Hematopoietic multipotent progenitor cell (in vitro differentiated cells): ENCODE measurements at regions not wholly inside any gene's neighbourhood (a gene's known extent, or its start where the extent isn't known, plus 50 kb on each side); places are given as distances from the start of the nearest gene placed in this dataset.
A peak's percentile ranks its signal among the peaks of the same experiment; 100 is the strongest.
"Not testable (repeated sequence)": the region's sequence is repeated elsewhere in the genome, so short reads cannot be mapped to it uniquely, and the experiment has no call there.

Experiments used
- DNase-seq, 3 donors: peaks; one replicate each; pipeline ENCODE4 v3.0.0-alpha.2; 2011 to 2015; ENCODE audit warnings: low read depth in 2 of 3, low spot score in 2 of 3

DNA sequence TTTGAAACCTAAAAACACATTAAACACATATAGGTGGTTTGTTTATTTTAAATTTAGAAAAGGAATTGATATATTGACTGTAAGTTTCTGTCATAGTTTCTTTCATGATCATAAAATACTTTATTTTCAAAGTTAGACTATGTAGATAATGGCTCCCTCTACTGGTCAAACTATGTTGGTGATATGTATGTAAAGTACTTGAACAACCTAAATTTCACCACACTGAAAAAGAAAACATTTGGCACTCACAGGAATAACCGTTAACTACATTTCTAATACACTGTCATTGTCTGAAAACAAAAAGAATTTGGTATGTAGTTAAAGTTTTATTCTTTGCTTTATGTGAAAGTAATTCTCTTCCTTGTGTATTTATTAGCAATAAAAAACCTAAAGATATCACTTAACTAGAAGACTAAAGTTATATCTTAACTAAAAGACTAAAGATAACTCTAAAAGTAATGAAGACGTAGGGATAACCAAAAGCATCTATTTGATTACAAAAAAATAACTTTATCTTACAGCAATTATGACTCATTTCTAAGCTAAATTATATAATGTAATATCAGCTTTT lies 427.5 kb downstream of the VGLL3 start:
- DNase-seq: peak in 2 of 3 donors; percentile 6 to 45

DNA sequence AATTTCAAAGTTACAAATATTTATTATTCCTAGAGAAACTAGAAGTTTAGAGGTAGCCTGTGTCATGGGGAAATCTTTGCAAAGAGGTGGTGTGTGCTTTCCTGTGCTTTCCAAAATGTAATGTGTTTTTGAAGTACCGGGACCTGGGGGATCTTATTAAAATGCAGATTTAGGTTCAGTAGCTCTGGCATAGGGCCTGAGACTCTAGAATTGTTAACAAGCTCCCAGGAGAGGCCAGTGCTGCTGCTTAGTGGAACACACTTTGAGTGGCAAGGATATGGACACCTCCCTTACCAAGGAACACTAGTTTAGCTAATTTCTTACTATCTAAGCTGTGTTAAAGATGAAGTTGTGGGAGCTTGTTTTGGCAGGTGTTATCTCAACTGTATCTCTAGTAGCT lies 428.9 kb downstream of the VGLL3 start:
- DNase-seq: no peak

DNA sequence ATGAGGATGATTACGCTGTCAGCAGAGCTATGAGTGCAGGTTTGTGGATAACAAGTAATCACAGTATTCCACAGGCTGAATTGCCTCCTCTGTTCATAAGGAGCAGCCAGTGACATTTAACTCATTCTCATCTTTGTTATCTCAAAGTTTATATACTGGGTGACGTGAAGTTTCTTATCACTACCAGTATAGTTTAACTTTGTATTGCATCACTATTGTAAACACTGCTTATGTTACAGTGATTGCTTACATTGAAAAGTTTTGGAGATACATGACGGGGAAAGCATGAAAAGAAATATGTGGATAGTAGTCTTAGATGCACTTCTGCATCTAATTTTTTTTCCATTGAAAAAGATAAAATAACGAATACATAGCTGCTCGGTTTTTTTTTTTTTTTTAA lies 429.7 kb downstream of the VGLL3 start:
- no peak for DNase-seq

DNA sequence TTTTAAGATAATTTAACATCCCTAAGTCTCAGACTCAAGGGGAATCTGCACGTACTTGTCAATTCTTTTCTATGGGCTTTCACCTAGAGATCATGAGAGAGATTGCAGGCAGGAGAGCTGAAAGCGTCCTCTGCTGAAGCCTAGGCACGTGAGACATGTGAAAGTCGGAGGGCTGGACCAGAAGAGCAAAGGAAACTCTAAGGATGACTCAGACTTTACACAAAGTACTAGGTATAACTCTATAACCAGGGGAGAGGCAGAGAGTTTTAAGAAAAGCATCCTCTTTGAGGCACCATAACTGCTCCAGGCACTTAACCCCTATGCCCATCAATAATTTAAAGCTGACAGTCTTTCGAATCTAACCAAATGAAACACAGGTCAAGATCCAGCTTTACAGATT lies 436.6 kb downstream of the VGLL3 start:
- no peak for DNase-seq

DNA sequence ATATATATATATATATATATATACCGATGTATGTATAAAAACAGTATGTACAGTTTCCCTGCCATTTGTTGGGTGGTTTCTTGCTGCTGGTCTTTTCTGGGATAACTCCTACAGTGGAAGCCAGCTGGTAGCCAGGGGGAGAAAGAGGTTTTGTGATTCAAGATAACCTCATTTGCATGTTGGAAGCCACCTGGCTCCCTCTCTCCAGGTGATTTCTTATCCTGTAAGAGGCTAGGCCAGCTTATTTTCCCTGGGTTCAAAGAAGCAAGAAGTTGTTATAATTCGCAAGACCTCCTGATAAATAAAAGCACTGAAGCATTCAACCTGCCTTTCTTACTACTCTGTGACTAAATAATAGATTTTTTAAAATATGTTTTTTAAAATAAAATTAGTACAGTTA lies 443.3 kb downstream of the VGLL3 start:
- no peak for DNase-seq

DNA sequence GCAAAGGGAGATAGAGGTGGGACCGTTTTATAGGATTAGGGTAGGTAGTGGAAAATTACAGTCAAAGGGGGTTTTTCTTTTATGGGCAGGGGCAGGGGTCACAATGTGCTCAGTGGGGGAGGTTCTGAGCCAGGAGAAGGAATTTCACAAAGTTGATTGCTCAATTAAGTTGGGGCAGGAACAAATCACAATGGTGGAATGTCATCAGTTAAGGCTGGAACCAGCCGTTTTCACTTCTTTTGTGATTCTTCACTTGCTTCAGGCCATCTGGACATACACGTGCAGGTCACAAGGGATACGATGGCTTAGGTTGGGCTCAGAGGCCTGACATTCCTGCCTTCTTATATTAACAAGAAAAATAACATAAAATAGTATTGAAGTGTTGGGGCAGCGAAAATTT lies 453.8 kb downstream of the VGLL3 start:
- no peak for DNase-seq

DNA sequence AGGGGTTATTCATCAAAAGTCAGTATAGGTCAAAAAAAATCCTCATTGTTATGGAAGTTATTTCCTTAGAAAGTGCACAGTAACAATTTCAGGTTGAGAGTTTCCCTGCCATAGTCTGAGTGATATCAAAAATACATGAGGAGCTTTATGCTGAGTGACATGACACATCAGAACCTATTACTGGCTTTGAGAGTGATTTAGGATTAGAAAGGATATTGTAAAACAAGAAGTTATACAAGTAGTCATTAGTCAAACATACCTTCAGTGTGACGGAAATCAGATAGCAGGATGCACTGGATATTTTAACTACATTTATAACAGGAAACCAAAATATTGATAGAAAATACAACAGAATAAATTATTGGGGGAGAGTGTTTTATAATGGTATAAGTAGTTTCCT lies 471.1 kb downstream of the VGLL3 start:
- no peak for DNase-seq

DNA sequence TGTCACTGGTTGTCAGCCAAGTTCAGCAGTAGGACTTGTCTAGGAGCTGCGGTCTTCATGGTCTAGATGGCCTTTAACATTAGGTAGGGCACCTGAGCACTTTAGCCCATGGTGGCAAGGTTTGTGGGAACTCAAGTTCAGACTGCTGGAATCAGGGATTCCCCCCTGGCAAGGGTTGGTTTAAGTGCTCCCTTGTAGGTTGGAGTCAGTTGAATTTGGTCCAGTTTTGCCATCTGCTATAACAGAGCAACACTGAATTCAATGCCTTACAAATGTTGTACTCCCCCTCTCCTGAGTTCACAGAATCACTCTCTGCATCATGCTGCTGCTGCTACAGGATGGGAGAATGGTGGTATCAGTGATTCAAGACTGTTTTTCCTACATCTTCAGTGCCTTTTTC lies 509.3 kb downstream of the VGLL3 start:
- no peak for DNase-seq

DNA sequence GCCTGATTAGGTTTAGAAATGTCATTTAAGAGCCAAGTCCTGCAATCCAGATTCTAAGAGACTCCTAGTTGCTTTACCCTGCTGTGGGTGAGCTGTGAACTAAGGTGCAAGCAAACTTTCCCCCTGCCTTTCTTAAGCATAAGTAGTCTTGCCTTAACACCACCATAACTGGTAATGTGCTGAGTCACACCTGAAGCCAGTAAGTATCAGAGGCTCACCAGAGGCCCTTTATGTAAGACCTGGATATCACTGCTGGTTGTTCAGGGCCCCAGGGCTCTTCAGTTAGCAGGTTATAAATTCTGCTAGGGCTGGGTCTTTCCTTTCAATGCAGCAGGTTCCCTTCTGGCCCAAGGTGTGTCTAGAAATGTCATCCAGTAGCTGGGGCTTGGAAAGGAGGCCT lies 509.9 kb downstream of the VGLL3 start:
- no peak for DNase-seq

DNA sequence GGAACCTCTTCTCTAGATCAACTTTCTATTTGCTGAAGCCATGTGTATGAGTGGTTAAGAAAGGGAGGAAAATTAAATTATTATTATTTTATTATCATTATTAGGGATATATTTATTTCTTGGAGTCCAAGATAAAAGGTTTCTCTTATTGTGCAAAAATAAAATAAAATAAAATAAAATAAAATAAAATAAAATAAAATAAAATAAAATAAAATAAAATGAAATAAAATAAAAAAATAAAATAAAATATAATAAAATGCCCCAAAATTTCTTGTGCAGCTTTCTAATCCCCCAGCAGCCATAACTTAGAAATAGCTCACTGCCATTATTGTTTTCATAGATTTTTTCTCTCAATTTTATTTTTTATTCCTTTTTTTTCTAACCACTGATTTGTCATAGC lies 526.8 kb downstream of the VGLL3 start:
- no peak for DNase-seq

DNA sequence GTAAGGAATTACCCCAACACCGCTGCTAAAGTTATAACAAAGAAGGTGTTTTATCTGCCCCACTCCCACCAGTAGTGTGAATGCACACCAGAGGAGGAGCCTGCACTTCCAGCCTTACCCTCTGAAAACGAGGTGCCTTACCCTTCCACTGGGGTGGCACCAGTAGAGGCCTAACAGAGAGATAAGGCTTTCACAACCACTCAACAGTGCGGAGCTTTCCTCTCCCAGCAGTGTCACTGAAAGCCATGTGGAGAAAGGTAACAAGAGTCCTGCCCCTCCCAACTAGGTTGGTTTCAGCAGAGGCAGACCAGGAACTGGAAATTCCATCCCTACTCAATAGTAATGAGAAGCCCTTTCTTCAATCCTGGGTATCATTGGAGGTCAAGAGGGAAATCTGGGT lies 539.2 kb downstream of the VGLL3 start:
- no peak for DNase-seq

DNA sequence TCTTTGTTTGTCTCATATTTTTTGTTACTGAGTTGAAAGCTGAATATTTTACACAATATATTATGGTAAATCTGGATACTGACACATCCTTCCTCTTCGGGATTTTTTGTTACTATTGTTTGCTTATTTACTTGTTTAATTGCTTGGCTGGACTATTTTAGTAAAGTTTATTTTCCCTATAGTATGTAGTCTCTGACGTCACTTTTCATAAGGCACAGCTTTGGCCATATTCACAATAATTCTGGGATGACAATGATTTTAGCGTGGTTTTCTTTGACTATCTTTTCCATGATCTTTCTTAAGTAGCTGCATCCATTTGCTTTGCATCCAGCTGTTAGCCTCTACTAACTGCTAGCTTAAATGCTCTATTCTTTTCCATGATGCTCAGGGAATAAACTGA lies 552.4 kb downstream of the VGLL3 start:
- no peak for DNase-seq

DNA sequence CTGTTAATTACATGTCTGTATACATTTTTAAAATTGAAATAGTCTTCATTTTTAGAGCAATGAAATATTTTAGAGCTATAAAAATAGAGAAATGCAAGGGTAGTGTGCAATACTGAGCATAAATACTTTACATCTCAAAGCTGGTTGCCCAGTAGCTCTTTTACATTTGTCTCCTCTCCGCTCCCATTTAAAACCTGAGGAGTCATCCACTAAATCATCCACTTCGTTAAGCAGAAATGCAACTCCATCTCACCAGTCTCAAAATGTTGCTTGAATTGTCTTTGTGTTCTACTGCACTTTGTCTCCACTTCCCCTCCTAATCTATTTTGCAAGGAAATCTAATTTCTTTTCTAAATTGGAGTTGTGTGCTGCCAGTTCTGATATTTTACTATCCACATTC lies 563.6 kb downstream of the VGLL3 start:
- no peak for DNase-seq

DNA sequence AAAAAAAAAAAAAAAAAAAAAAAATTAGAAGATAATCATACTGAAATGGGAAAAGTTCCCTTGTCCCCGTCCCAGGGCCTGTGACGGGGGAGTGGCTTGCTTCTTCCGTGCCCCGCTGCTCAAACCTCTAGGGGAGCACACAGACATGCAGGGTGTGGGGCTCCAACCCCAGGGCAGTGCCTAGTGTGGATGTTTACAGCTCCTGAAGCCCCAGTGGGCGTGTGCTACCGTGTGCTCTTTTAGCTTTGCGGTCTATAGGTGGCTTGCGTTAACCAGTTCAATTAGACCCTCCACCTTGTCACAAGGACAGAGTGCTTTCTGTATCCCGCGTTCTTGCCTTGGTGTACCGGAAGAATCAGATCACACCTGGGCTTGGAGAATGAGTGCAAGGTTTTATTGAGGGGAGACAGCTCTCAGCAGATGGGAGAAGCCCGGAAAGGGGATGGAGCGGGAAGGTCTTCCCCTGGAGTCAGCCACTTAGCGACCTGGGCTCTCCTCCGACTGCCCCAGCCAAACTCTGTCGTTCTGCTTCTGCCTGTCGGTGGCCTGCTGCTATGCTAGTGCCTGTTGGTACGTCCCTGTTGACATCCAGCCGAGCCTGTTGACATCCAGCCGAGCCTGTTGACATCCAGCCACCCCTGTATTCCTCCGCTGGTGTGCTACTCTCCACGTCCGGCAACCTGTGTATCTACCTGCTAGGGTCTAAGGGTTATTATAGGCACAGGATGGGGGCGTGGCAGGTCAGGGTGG lies 569.8 kb downstream of the VGLL3 start:
- no peak for DNase-seq

DNA sequence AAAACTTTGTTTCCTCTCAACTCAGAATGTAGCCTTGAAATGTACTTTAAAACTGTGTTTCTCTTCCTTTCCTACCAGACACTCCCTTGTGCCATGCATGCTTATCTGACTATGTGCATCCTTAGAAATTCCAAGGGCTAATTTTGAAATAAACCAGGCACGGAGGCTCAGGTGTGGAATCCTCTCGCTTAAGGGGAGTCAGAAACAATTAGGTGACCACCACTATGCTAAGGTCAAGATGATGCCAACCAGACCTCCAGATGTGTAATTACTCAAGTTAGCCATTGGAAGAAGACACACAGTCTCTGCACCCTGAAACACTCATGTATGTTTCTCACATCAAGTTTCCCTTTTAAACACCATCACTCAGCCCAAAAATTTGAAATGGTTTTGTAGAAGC lies 572.1 kb downstream of the VGLL3 start:
- DNase-seq: no peak

DNA sequence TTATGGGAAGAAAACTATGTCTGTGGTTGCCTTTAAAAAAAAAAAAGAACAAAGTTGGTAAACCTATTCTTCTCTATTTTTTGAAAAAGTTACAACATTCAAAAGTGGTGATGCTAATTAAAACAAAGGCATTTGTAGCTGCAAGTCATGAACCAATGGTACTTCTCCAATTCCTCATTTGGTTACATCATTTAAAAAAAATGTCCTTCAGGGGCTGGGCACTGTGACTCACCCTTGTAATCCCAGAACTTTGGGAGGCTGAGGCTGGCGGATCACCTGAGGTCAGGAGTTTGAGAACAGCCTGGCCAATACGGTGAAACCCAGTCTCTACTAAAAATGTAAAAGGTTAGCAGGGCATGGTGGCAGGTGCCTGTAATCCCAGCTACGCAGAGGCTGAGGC lies 574.6 kb downstream of the VGLL3 start:
- no peak for DNase-seq

DNA sequence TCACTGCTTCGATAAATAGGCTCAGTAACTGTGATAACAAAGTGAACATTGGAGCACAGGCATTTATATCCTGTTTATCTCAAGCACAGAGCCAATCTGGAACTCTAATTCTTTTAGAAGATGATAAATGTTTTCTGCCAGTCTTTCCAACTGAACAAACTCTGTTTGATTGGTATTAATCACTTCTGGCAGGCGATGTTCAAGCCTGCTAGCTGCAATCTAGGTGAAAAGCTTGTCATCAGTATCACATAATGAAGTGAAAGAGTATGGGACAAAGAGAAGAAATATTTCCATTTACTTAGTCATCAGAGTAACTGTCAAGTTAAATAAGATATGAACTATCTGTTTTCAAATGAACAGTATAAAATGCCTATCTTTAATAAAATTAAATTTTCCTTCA lies 577.3 kb downstream of the VGLL3 start:
- no peak for DNase-seq

DNA sequence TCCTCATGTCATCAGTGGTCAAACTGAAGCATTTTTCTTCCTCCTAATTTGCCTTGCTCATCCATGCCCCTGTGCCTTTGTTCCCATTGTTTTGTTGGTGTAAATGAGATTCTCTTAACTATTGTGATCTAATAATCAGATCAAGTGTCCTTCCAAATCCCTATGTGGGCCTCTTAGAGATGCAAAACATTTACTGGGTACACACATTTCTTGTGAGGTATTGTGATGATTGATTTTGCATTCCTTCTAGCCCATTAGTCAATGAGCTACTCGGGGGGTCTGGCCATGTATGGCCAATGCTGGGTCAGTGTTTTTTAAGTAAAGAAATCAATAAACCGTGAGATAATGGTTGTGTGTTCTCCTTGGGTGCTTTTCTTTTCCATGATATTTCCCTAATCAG lies 580.4 kb downstream of the VGLL3 start:
- DNase-seq: no peak

DNA sequence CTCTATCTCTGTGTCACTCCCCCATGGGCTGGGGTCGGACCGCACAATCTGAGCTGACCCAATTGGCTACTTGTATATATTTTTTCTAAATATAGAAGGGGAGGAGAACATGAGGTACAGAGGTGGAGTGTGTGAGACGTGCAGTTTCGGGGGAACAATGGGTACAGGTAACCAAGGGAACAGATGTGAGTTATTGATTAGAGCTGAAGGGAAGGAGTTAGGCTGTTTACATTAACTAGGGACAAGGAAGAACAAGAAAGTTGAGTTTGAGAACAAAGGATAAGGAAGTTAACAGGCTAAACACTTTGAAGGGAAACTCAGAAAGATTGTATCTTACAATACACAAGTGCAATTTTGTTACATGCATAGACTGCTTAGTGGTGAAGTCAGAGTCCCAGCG lies 601.2 kb downstream of the VGLL3 start:
- not testable (repeated sequence) for DNase-seq

DNA sequence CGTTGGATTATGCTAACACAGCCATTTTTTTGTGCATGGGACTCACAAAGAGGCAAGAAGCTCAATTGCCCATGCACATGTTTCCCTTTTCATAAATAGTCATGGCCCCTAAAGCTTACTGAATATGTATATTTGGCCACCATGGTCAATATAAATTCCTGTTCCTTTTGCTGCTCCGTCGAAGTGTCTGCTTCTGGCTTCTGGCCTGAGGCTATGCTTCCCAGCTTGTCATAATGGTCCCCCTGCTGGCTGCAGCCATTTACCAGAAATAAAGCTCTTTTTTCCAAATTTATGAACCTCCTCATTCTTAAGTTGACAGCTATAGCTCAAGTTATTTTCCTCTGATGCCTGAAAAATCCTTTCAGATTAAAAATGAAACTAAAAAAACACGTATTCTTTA lies 602.1 kb downstream of the VGLL3 start:
- no peak for DNase-seq

DNA sequence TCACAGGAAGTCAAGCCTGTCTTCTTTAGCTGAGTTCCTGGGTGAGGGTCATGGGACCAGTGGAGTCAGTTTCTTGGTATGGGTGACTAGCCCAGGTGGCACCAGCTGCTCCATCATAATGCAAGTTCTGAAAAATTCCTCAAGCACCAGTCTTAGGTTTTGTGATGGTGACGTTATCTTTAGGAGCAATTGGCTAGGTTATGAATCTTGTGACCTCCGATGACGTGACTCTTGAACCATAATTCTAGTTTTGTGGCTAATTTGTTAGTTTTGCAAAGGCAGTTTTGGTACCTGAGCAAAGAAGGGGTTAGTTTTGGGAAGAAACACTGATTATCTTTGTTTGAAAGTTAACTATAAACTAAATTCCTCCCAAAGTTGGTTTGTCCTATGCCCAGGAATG lies 608.4 kb downstream of the VGLL3 start:
- DNase-seq: no peak

DNA sequence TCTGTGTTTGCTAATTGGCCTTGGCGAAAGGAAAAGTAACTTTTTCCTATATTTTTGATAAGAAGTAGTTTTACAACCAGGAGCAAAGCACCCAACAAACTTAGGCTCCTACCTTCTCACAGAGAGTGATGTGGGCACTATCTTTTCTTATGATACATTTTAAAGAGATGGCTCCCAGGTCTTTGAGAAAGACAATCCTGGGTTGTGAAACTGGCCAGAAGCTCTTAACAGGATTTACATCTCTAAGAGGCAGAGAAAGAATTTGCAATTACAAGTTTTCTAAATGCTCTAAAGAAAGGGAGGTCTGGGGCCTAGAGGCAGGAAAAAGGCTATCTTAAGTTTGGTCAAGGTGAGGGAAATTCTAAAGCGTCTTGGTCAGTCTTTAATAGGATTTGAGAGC lies 609.7 kb downstream of the VGLL3 start:
- DNase-seq: no peak

DNA sequence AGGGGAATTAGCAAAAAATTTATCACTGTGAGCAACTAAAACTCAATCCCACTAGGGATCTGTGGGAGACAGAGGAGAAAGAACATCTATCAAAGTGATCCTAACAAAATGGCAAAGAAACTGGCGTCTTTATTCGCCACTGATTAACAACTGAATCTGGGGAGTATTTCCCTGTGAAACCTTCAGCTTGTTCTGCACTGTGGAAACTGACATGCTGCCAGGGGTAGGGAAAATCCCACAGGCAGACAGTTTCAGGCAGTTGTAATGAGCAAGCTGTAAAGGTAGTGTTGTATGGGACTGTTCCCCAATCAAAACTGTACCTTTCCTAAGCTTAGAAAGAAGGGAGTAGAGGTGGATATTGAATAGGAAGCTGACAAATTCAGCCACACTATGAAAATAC lies 611.7 kb downstream of the VGLL3 start:
- DNase-seq: no peak
